Vagina (tissue), 2 donors: ENCODE measurements at regions not wholly inside any gene's neighbourhood (a gene's known extent, or its start where the extent isn't known, plus 50 kb on each side); places are given as distances from the start of the nearest gene placed in this dataset.

Source experiments
- CTCF ChIP-seq, 3 experiments: fragments of 450-650 bp in 2 of 3; fragments of 200-600 bp in 1 of 3; sonication (generic) in 1 of 3; IDR thresholded peaks; one replicate each; pipeline ENCODE4 v1.5.1; 2017 to 2019; ENCODE audit warnings: antibody characterized with exemption in 3 of 3, mild to moderate bottlenecking in 2 of 3, moderate library complexity in 2 of 3
- POLR2A ChIP-seq, 2 donors: fragments of 450-650 bp; IDR thresholded peaks; one replicate each; pipeline ENCODE4 v1.6.1; 2017; ENCODE audit warnings: antibody characterized with exemption in 2 of 2, mild to moderate bottlenecking in 2 of 2, moderate library complexity in 2 of 2

GRCh38 chr18:41745166-41746049 is 209.6 kb upstream of the PIK3C3 start:
- TF ChIP-seq CTCF (IDR thresholded peaks at IDR 0.05), result peak in 1 of 3 experiments; percentile 23
- TF ChIP-seq POLR2A (IDR thresholded peaks at IDR 0.05), result no peak
